HG02642 (cell line): ENCODE measurements at regions not wholly inside any gene's neighbourhood (a gene's known extent, or its start where the extent isn't known, plus 50 kb on each side); places are given as distances from the start of the nearest gene placed in this dataset.
A peak's percentile ranks its signal among the peaks of the same experiment; 100 is the strongest.
"Not testable (repeated sequence)": the region's sequence is repeated elsewhere in the genome, so short reads cannot be mapped to it uniquely, and the experiment has no call there.

Experiments used
- ATAC-seq: cut with Tn5 transposase; IDR thresholded peaks from one replicate; pipeline ENCODE4 v1.9.1; 2021; ENCODE audit warnings: mild to moderate bottlenecking; ENCODE audit not compliant: unreplicated experiment, poor library complexity

- no peak for ATAC-seq
These were observed 76.8 kb downstream of the ZFP36L2 start for GRCh38 chr2:43149482-43150107.

GRCh38 chr2:43146083-43146482 lies 80.3 kb downstream of the ZFP36L2 start:
- no peak for ATAC-seq

- ATAC-seq: no peak
These were observed 82.1 kb downstream of the ZFP36L2 start for GRCh38 chr2:43144263-43144662.

- no peak for ATAC-seq
These were observed 82.7 kb downstream of the ZFP36L2 start for GRCh38 chr2:43143756-43144155.

GRCh38 chr2:43142921-43143438 lies 83.4 kb downstream of the ZFP36L2 start:
- no peak for ATAC-seq

GRCh38 chr2:43141636-43142151 lies 84.7 kb downstream of the ZFP36L2 start:
- not testable (repeated sequence) for ATAC-seq

GRCh38 chr2:43139996-43140621 lies 86.3 kb downstream of the ZFP36L2 start:
- no peak for ATAC-seq

- ATAC-seq: no peak
These were observed 86.9 kb downstream of the ZFP36L2 start for GRCh38 chr2:43139501-43139900.

- ATAC-seq: no peak
These were observed 88.0 kb downstream of the ZFP36L2 start for GRCh38 chr2:43138441-43138840.

GRCh38 chr2:43136876-43137275 lies 89.5 kb downstream of the ZFP36L2 start:
- ATAC-seq: no peak

GRCh38 chr2:43136011-43136799 lies 90.2 kb downstream of the ZFP36L2 start:
- no peak for ATAC-seq

GRCh38 chr2:43135583-43135982 lies 90.8 kb downstream of the ZFP36L2 start:
- ATAC-seq: no peak

- no peak for ATAC-seq
These were observed 91.9 kb downstream of the ZFP36L2 start for GRCh38 chr2:43134571-43134889.

- ATAC-seq: no peak
These were observed 92.5 kb downstream of the ZFP36L2 start for GRCh38 chr2:43133708-43134570.

GRCh38 chr2:43133336-43133707 lies 93.1 kb downstream of the ZFP36L2 start:
- ATAC-seq: no peak

GRCh38 chr2:43132683-43133301 lies 93.6 kb downstream of the ZFP36L2 start:
- ATAC-seq: no peak

GRCh38 chr2:43131890-43132682 lies 94.3 kb downstream of the ZFP36L2 start:
- ATAC-seq: no peak

- peak; percentile 41 for ATAC-seq
These were observed 95.1 kb downstream of the ZFP36L2 start for GRCh38 chr2:43131051-43131889.
